HG03457 (cell line): ENCODE measurements at regions not wholly inside any gene's neighbourhood (a gene's known extent, or its start where the extent isn't known, plus 50 kb on each side); places are given as distances from the start of the nearest gene placed in this dataset.
"Not testable (repeated sequence)": the region's sequence is repeated elsewhere in the genome, so short reads cannot be mapped to it uniquely, and the experiment has no call there.

Experiments
- ATAC-seq: cut with Tn5 transposase; IDR thresholded peaks from one replicate; pipeline ENCODE4 v1.9.1; 2021; ENCODE audit warnings: moderate number of reproducible peaks; ENCODE audit not compliant: unreplicated experiment

DNA sequence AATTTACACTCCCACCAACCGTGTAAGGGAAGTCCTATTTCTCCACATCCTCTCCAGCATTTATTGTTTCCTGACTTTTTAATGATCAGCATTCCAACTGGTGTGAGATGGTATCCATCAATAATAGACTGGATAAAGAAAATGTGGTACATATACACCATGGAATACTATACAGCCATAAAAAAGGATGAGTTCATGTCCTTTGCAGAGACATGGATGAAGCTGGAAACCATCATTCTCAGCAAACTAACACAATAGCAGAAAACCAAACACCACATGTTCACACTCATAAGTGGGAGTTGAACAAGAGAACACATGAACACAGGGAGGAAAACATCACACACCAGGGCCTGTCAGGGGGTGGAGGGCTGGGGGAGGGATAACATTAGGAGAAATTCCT is 1290.6 kb upstream of the EYS start:
- not testable (repeated sequence) for ATAC-seq

DNA sequence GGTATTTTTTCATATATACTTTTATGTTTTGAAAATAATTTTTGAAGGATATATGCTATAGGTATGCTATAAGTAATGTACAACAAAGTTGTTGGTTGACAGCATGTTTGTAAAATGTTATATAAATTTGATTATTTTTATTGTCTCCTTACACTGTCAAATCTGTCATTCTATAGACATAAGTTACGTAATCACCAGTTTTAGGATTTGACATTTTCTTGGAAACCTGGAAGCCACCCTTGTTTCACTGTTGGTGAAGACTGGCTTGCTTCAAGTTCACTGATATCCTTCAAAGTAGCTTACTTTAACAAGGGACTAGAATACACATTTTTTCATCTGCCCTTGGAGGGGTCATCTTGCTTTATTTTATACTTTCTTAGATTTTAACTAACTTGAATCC is 1288.6 kb upstream of the EYS start:
- ATAC-seq: no peak

DNA sequence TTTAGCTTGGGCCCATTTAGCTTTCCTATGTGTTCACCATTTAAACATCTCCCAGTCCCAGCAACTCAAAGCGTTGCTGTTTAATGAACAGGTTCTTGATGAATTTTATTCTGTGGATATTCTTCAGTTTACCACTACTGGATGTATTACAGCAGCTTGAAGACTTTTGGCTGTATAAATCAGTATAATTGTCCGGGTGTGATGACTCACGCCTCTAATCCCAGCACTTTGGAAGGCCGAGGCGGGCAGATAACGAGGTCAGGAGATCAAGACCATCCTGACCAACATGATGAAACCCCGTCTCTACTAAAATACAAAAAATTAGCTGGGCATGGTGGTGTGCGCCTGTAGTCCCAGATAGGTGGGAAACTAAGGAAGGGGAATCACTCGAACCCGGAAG is 1286.7 kb upstream of the EYS start:
- not testable (repeated sequence) for ATAC-seq

DNA sequence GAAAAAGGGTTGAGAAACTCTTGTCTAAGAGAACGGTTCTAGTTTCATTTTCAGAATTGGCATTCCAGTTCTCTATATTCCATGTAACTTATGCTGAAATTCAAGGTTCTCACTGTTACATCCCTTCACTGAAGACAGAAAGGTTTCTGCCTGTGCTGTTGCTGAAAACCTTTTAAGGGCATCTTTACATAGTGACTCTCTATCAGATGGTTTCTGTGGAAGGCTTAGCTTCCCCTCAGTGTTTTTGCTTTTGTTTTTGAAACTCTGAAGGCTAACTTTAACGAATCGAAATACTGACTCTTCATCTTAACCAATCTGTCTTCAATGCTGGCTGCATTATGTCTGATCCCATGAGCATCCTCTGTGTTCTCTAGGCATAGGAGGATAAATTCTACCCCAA is 1286.2 kb upstream of the EYS start:
- no peak for ATAC-seq

DNA sequence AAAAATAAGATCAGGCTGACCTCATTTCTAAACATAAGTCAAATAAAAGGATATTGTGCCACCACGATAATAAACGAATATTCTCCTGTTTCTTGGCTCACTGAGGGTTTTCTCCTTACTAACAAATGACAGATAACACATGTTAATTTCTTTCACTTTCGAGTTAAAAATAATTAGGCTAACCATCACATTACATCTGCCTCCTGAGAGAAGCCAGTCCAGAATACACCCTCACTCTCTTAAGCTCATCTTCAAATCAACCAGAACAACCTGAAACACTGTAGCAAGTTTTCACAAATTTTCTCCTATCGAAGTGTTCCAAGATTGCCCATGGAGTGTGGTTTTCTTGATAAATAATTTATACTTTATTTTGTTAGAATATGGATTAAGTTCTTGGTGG is 1285.6 kb upstream of the EYS start:
- no peak for ATAC-seq

- no peak for ATAC-seq
Measured at GRCh38 chr6:66986940-66987339, 1279.9 kb upstream of the EYS start.

GRCh38 chr6:66985816-66986215 is 1278.8 kb upstream of the EYS start:
- ATAC-seq: no peak

DNA sequence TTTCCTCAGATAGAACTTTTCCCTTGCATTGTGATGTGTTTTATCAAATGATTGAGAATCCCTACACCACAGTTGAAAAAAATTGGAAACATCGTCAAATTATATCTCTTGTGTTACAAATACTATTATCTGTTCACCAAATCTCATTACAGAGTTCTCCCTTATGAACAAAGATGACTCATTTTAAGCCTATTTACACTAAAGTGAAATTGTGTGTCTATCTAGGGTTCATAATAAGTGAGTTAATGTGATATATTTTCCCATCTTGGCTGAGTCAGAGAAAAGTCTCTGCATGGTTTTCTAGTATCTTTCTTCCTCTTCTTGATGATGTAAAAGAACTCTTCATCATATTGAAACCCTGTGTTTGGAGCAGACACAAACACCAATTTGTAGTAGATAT is 1263.3 kb upstream of the EYS start:
- ATAC-seq: no peak

DNA sequence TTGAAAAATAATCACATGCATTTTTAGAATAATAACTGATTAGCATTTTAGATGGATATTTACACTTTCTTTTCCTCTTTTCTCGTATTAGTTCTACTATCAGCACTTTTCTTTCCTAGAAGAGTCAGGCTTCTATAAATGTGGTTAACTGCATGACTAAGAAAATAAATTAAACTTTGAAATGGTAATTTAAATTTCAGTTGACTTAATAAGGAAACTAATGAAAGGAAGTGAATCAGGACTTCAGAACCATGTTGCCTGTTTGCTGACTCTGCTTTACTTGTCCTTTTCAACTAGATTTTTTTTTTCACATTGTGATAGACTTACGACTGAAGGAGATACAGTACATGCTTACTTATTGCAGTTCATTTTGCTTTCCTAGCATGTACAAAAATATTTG is 1258.2 kb upstream of the EYS start:
- ATAC-seq: no peak

DNA sequence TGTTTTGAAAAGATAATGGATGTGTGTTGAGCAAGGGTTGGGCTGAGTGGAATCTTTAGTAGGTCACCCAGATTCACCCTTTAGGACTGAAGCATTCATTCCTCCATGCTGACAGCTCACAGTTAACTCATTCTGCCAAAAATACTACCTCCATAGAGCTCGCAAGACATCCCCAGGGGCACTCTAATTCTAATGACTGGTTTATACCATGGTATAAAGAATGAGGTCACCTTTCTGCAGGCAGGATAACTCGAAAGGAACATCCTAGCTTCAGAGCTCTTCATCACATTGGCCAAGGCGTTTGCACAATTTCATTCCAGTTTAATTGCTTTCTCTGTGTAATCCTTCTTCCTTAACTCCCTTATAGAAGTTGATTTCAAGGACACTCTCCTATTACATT is 1257.2 kb upstream of the EYS start:
- no peak for ATAC-seq

GRCh38 chr6:66962082-66962481 is 1255.1 kb upstream of the EYS start:
- no peak for ATAC-seq

DNA sequence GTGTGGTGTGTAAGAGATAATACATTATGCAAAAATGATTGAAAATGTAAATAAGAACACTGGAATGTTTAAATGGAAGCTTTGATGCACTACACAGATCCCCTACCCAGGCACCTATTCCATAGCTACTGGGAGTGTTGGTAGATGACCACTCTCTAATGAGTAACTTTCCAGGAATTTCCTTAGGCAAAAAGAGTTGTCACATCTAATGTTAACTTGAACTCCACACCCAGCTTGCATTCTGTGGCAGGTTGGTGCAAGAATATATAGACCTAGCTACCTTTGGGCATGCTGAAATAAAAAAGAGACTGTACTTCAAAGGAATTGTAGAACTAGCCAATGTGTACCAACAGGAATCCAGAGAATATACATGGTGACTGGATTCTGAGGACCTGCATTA is 1254.2 kb upstream of the EYS start:
- no peak for ATAC-seq

DNA sequence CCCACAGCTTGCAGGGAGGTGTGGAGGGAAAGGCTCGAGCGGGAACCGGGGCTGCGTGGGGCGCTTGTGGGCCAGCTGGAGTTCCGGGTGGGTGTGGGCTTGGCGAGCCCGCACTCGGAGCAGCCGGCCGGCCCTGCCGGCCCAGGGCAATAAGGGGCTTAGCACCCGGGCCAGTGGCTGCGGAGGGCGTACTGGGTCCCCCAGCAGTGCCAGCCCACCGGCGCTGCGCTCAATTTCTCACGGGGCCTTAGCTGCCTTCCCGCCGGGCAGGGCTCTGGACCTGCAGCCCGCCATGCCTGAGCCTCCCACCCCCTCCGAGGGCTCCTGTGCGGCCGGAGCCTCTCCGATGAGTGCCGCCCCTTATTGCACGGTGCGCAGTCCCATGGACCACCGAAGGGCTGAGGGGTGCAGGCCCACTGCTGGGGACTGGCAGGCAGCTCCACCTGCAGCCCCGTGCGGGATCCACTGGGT is 1242.2 kb upstream of the EYS start:
- ATAC-seq: no peak

- ATAC-seq: no peak
Measured at GRCh38 chr6:66948106-66948505, 1241.1 kb upstream of the EYS start.

DNA sequence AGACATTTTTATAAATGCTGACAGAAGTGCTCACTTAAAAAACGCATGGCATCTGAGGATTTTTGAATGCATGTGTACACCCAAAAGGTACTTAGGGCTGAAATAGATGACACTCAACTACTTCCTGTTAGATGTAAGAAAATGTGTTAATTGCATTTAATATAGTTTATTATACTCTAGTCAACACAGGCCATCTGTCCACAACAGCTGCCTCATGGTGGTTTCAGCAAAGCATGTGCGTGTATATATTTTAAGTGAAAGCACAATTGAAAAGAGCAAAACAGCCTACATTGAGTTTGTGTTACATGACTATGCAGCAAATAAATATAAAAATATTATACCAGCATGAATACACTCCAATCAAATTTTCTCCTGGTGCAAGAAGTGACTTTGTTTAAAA is 1233.0 kb upstream of the EYS start:
- ATAC-seq: no peak

DNA sequence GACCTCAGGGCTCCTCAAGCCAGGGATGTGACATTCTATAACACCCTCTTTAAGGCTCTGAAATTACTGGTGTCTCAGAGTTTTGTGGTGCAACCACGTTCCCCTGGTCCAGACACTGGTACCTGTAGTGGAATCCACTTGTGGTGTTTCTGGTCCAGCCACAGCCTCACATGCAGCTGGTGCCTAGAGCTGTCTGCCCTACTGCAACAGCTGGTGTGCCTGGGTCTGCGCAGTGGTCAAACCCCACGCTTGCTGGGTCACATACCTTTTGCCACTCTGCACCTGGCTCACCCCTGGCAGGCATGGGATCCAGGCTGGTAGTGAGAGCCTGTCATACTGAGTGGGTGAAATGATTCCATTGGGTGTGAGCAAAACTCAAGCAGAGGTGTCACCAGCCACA is 1230.2 kb upstream of the EYS start:
- ATAC-seq: no peak

DNA sequence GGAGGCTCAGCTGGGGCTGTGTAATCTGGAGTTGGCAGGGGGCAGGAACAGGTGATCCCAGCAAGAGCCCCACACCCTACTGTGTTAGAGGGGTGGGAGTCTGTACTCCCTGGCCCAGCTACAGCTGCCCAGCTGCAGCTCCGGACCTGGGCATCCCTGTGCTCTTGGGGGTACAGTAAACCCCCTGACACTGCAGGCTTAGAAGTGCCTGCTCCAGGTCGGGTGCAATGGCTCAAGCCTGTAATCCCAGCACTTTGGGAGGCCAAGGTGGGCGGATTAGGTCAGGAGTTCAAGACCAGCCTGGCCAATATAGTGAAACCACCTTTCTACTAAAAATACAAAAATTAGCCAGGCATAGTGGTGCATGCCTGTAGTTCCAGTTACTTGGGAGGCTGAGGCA is 1228.6 kb upstream of the EYS start:
- ATAC-seq: no peak

DNA sequence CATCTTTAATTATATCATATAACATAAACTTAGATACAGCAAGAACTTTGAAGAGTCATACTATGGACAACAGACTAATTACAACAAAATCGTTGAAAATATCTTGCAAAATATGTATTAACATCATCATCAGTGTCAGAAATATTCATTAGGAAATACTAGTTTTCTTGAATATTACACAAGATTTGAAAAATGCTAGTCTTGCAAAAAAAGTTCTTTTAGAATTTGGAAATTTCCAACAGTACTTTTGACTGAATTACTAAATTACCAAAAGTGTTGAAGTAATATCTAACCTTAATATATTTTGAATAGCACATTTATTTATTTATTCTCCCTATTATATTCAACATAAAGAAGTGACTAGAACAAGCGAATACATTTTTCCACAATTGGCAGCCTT is 1224.8 kb upstream of the EYS start:
- ATAC-seq: no peak

- no peak for ATAC-seq
Measured at GRCh38 chr6:66930559-66931290, 1223.7 kb upstream of the EYS start.

DNA sequence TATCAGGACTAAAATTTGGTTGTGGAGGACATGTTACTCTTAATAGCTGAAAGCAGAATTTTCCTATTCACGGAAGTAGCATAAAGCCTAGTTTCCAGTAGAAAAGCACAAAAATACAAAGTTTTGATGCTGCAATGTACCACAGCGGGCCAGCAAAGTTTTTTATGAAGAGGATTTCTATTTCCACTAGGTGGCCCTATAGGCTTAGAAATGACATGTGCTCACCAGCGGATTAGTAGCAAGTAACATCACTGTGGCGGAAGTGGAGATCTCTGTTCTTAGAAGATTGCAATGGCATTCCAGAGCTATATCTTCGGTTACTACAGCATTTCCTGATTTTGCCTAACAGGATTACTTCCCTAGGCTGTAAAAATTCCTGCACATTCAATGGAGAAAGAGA is 1219.0 kb upstream of the EYS start:
- ATAC-seq: no peak

DNA sequence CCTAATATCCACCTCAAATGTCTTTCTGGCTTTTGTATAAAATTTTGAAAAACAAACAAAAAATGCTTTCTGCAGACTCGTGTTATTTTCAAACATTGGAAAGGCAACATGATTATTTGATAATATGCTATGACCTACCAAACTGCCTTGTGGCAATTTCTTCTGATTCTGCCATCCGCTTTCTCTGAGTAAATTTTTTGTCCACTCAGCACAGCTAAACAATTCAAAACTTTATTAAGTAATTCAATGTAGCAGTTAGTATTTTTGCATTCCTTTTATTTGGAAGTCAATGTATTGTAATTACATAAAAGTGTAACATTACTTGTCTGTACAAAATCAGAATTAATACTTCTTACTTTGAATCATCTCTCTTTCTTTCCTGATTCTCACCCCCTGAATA is 1206.6 kb upstream of the EYS start:
- no peak for ATAC-seq

DNA sequence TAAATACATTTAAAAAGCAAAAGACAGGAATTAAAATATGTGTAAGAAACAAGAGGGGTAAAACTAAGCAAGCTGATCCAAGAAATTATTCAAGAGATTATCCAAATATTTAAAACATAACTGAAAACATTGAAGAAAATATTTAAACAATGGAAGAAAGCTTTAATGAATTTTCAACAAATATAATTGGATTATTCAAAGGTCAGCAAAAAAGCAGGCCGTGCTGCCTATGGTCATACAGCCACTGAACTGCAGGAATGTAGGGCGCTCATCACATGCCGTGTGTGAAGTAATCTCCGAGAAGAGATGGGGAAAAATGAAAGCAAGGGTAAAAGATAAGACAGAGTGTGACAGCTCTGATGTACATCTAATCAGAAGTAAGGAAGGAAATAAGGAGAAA is 1195.4 kb upstream of the EYS start:
- ATAC-seq: no peak
